OCI-LY3 (cell line): ENCODE measurements at regions not wholly inside any gene's neighbourhood (a gene's known extent, or its start where the extent isn't known, plus 50 kb on each side); places are given as distances from the start of the nearest gene placed in this dataset.

Experiments used
- H2AFZ ChIP-seq: fragments of 200-600, 300-600 bp; shearing (Covaris generic); 2 replicates; pipeline ENCODE4 v1.6.0; 2014; ENCODE audit warnings: antibody characterized with exemption, low read depth, low read length
- H3K27ac ChIP-seq: fragments of 200-600, 300-600 bp; sonication (generic); 2 replicates; pipeline ENCODE4 v1.5.1; 2014; ENCODE audit warnings: mild to moderate bottlenecking, low read length, moderate library complexity, mixed read lengths
- H3K27me3 ChIP-seq: fragments of 200-600, 300-600 bp; sonication (generic); 2 replicates; pipeline ENCODE4 v1.6.1; 2014; ENCODE audit warnings: low read depth, low read length, mixed read lengths
- H3K36me3 ChIP-seq: fragments of 200-600, 300-600 bp; sonication (generic); replicated peaks from 2 replicates; pipeline ENCODE3; 2014; ENCODE audit warnings: low read depth, low read length, mixed read lengths
- H3K4me1 ChIP-seq: fragments of 300-600, 200-600 bp; sonication (generic); 2 replicates; pipeline ENCODE4 v1.6.1; 2014; ENCODE audit warnings: low read length, mixed read lengths
- H3K4me2 ChIP-seq: fragments of 200-600, 300-600 bp; sonication (generic); 2 replicates; pipeline ENCODE4 v1.6.1; 2014; ENCODE audit warnings: low read length, mixed read lengths
- H3K4me3 ChIP-seq: fragments of 300-600, 200-600 bp; sonication (generic); 2 replicates; pipeline ENCODE4 v1.5.1; 2014; ENCODE audit warnings: antibody characterized with exemption, mild to moderate bottlenecking, low read length, moderate library complexity
- H3K79me2 ChIP-seq: fragments of 300-600, 200-600 bp; shearing (Covaris generic); 2 replicates; pipeline ENCODE4 v1.6.1; 2014; ENCODE audit warnings: mild to moderate bottlenecking, low read length, mixed read lengths
- H3K9ac ChIP-seq: fragments of 300-600, 200-600 bp; shearing (Covaris generic); 2 replicates; pipeline ENCODE4 v1.6.0; 2014; ENCODE audit warnings: mild to moderate bottlenecking, low read length, moderate library complexity
- H3K9me3 ChIP-seq: fragments of 200-600, 300-600 bp; shearing (Covaris generic); 2 replicates; pipeline ENCODE4 v1.6.1; 2014; ENCODE audit warnings: low read length, mixed read lengths; ENCODE audit not compliant: insufficient read depth
- H4K20me1 ChIP-seq: fragments of 200-600, 300-600 bp; sonication (generic); 2 replicates; pipeline ENCODE4 v1.6.1; 2016; ENCODE audit warnings: low read length, mixed read lengths; ENCODE audit not compliant: insufficient read depth
- EZH2phosphoT487 ChIP-seq: fragments of 200-600 bp; shearing (Covaris generic); IDR thresholded peaks from 2 replicates; pipeline ENCODE4 v1.6.1; 2018; ENCODE audit warnings: antibody characterized with exemption, mixed run types, low read depth
- TF ChIP-seq, protein P1 (sequence below): fragments of 200-600, 300-600 bp; sonication (generic); IDR thresholded peaks from 2 replicates; pipeline ENCODE4 v1.5.1; 2014; ENCODE audit warnings: antibody characterized with exemption, low read length, low read depth

DNA sequence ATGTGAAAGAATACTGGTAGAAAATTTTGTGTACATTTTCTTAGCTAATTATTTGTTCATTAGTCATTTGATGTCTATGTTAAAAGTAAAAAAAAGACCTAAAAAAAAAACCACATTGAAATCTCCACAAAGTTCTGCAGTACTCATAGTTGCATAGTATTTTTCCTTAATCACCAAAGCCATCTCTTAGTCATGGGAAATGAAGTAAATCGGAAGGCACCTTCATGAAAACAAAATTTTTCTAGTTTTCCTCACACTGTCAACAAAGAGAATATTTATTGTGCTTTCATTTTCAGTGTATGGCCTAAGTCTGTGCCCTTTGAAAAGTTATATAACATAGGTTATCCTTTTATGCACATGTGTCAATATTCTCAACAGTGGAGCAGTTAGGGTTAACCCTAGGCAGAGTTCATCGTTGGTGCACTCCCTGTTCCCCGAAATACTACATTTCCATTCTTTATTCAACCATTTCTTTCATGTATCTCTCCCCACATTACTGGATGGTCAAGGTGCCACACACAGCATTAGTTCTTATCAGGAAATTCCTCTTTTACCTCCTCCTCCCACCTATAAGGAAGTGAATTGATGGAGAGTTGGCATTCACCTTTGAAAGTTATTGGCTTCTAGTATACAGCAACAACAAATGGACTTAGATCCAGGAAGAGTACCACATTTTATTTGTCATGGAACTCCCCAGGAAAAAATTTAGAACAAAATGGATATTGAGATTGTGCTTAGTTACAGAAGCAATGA lies 93.1 kb downstream of the NUDT12 start:
- Histone ChIP-seq H3K9me3 (no peaks in the 10 kb centered on the region), H4K20me1 (no peaks in the 10 kb centered on the region), H3K36me3 (no peaks in the 10 kb centered on the region), H3K4me2 (no peak overlapping the region), H3K27ac (no peak overlapping the region), H3K79me2 (no peaks in the 10 kb centered on the region), H3K4me3 (no peak overlapping the region), H2AFZ (no peak overlapping the region), H3K4me1 (no peaks in the 10 kb centered on the region), H3K27me3 (no peaks in the 10 kb centered on the region), H3K9ac (no peak overlapping the region)
- no peak for TF ChIP-seq EZH2phosphoT487
- TF ChIP-seq, protein P1, sequence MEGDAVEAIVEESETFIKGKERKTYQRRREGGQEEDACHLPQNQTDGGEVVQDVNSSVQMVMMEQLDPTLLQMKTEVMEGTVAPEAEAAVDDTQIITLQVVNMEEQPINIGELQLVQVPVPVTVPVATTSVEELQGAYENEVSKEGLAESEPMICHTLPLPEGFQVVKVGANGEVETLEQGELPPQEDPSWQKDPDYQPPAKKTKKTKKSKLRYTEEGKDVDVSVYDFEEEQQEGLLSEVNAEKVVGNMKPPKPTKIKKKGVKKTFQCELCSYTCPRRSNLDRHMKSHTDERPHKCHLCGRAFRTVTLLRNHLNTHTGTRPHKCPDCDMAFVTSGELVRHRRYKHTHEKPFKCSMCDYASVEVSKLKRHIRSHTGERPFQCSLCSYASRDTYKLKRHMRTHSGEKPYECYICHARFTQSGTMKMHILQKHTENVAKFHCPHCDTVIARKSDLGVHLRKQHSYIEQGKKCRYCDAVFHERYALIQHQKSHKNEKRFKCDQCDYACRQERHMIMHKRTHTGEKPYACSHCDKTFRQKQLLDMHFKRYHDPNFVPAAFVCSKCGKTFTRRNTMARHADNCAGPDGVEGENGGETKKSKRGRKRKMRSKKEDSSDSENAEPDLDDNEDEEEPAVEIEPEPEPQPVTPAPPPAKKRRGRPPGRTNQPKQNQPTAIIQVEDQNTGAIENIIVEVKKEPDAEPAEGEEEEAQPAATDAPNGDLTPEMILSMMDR, result no peak

DNA sequence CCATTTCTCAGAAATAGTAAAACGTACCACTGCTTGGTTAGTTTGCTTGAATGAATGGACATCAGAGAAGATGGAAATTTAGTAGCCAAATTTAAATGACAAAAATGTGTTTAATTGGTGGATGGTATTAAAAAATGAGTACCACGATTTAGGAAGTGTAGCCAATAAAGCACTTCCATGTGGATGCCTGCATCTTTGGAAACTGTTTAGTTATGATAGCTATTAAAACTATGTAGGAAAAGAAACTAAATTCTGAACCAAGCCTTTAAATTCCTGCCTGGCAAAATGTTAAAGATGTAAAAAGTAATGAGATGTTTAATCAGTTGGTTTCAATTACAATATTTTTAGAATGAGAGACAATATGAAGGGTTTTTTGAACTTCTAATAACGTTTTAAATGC lies 94.8 kb downstream of the NUDT12 start:
- Histone ChIP-seq H3K4me3 (no peak overlapping the region), H3K4me2 (no peak overlapping the region), H3K9ac (no peak overlapping the region), H3K27ac (no peak overlapping the region), H4K20me1 (no peaks in the 10 kb centered on the region), H3K36me3 (no peaks in the 10 kb centered on the region), H3K4me1 (no peaks in the 10 kb centered on the region), H3K79me2 (no peaks in the 10 kb centered on the region), H3K27me3 (no peaks in the 10 kb centered on the region), H2AFZ (no peak overlapping the region), H3K9me3 (no peaks in the 10 kb centered on the region)
- TF ChIP-seq EZH2phosphoT487, result no peak
- TF ChIP-seq, protein P1, result no peak

DNA sequence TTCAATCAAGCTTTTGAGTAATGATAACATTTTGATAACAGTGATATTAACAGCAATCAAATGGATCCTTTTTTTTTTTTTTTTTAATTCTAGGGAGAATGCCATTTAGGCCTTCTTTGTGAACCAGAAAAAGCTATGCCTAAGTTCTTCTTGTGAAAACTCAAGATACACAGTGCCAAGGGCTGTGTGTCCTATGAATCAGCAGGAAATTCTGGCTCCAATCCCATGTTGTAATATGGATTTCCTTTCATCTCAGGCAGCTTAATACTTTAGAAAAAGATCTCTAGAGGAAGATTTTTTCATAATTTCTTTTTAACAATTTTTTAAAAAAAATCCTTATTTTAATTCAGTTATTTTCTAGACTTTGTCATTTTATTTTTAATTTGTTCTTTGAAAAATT lies 96.1 kb downstream of the NUDT12 start:
- Histone ChIP-seq H3K4me1 (no peaks in the 10 kb centered on the region), H4K20me1 (no peaks in the 10 kb centered on the region), H3K27ac (no peak overlapping the region), H3K9ac (no peak overlapping the region), H3K4me2 (no peak overlapping the region), H3K36me3 (no peaks in the 10 kb centered on the region), H2AFZ (no peak overlapping the region), H3K4me3 (no peak overlapping the region), H3K27me3 (no peaks in the 10 kb centered on the region), H3K79me2 (no peaks in the 10 kb centered on the region), H3K9me3 (no peaks in the 10 kb centered on the region)
- TF ChIP-seq, protein P1, result no peak
- no peak for TF ChIP-seq EZH2phosphoT487

DNA sequence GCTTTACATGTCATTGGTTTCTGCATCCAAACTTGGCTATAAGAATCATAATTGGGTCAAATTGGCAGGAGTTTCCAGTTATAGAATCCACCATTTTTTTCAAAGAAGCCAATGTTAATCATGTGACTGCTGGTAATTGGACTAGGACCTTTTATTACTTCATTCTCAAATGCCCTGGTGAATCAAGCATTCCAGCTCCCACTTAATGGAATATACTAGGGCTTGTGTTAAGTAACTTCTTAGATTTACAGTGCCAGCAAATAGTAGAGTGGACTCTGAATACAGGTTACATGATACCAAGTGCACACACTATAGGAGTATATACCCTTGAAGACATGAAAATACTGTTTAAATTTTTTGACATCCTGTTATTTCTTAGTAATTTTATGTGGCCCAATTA lies 96.7 kb downstream of the NUDT12 start:
- H3K27ac ChIP-seq, result no peak overlapping the region
- H3K9ac ChIP-seq, result no peak overlapping the region
- no peaks in the 10 kb centered on the region for H3K79me2 ChIP-seq
- H3K4me3 ChIP-seq, result no peak overlapping the region
- H3K36me3 ChIP-seq, result no peaks in the 10 kb centered on the region
- H3K27me3 ChIP-seq, result no peaks in the 10 kb centered on the region
- no peak overlapping the region for H2AFZ ChIP-seq
- H3K4me2 ChIP-seq, result no peak overlapping the region
- H4K20me1 ChIP-seq, result no peaks in the 10 kb centered on the region
- TF ChIP-seq, protein P1, result no peak
- TF ChIP-seq EZH2phosphoT487, result no peak
- H3K4me1 ChIP-seq, result no peaks in the 10 kb centered on the region
- H3K9me3 ChIP-seq, result no peaks in the 10 kb centered on the region
